H9 (cell line): ENCODE measurements at regions not wholly inside any gene's neighbourhood (a gene's known extent, or its start where the extent isn't known, plus 50 kb on each side); places are given as distances from the start of the nearest gene placed in this dataset.

ENCODE experiments used
- DNase-seq: peaks from one replicate; pipeline ENCODE4 v3.0.0-alpha.2; 2017
- H2AFZ ChIP-seq: one replicate; pipeline ENCODE4 v1.6.1; 2013; ENCODE audit warnings: mild to moderate bottlenecking, low read length, control low read depth, moderate library complexity
- H2AK5ac ChIP-seq: 2 replicates; pipeline ENCODE4 v1.6.1; 2013; ENCODE audit warnings: low read length, control low read depth, mixed read lengths; ENCODE audit not compliant: insufficient read length
- H2BK120ac ChIP-seq: one replicate; pipeline ENCODE4 v1.6.1; 2013; ENCODE audit warnings: low read depth, mild to moderate bottlenecking, low read length, control low read depth, inconsistent platforms; ENCODE audit not compliant: poor library complexity, severe bottlenecking
- H2BK12ac ChIP-seq: 2 replicates; pipeline ENCODE4 v1.6.1; 2013; ENCODE audit warnings: low read length, control low read depth, mixed read lengths, low read depth; ENCODE audit not compliant: insufficient read length
- H2BK15ac ChIP-seq: 2 replicates; pipeline ENCODE4 v1.6.1; 2013; ENCODE audit warnings: low read depth, low read length, control low read depth
- H2BK20ac ChIP-seq: one replicate; pipeline ENCODE4 v1.6.1; 2013; ENCODE audit warnings: low read depth, mild to moderate bottlenecking, low read length, control low read depth, inconsistent platforms; ENCODE audit not compliant: poor library complexity, severe bottlenecking
- H2BK5ac ChIP-seq: 2 replicates; pipeline ENCODE4 v1.6.1; 2013; ENCODE audit warnings: low read length, control low read depth, mixed read lengths; ENCODE audit not compliant: insufficient read length
- H3K14ac ChIP-seq: 2 replicates; pipeline ENCODE4 v1.6.1; 2013; ENCODE audit warnings: low read length, control low read depth; ENCODE audit not compliant: insufficient read depth
- H3K18ac ChIP-seq: 2 replicates; pipeline ENCODE4 v1.6.1; 2013; ENCODE audit warnings: low read depth, mild to moderate bottlenecking, mixed read lengths, low read length, control low read depth; ENCODE audit not compliant: insufficient read length
- H3K23ac ChIP-seq: 2 replicates; pipeline ENCODE4 v1.6.1; 2013; ENCODE audit warnings: low read length, control low read depth, mixed read lengths, low read depth; ENCODE audit not compliant: insufficient read length
- H3K23me2 ChIP-seq: 2 replicates; pipeline ENCODE4 v1.6.1; 2013; ENCODE audit warnings: low read depth, mild to moderate bottlenecking, mixed read lengths, low read length, control low read depth; ENCODE audit not compliant: insufficient read length, poor library complexity, severe bottlenecking
- H3K27ac ChIP-seq: 2 replicates; pipeline ENCODE4 v1.5.1; 2013; ENCODE audit warnings: low read length, control low read depth, mixed read lengths, low read depth; ENCODE audit not compliant: insufficient read length
- H3K27me3 ChIP-seq: 2 replicates; pipeline ENCODE4 v1.6.1; 2013; ENCODE audit warnings: low read length, control low read depth, inconsistent platforms; ENCODE audit not compliant: insufficient read depth
- H3K4ac ChIP-seq: 2 replicates; pipeline ENCODE4 v1.6.1; 2013; ENCODE audit warnings: low read depth, mild to moderate bottlenecking, control low read depth, inconsistent platforms, low read length, moderate library complexity
- H3K4me1 ChIP-seq: 2 replicates; pipeline ENCODE4 v1.6.1; 2013; ENCODE audit warnings: low read length, control low read depth, inconsistent platforms; ENCODE audit not compliant: insufficient read depth
- H3K4me2 ChIP-seq: 2 replicates; pipeline ENCODE4 v1.6.1; 2013; ENCODE audit warnings: low read length, control low read depth, mixed read lengths; ENCODE audit not compliant: insufficient read length, insufficient read depth
- H3K56ac ChIP-seq: 2 replicates; pipeline ENCODE4 v1.6.1; 2013; ENCODE audit warnings: low read depth, mild to moderate bottlenecking, mixed read lengths, low read length, control low read depth; ENCODE audit not compliant: insufficient read length
- H3K79me1 ChIP-seq: 2 replicates; pipeline ENCODE4 v1.6.1; 2013; ENCODE audit warnings: low read depth, mild to moderate bottlenecking, moderate library complexity, low read length, control low read depth, inconsistent platforms; ENCODE audit not compliant: insufficient read depth, poor library complexity, severe bottlenecking
- H3K79me2 ChIP-seq: 2 replicates; pipeline ENCODE4 v1.6.1; 2013; ENCODE audit warnings: low read length, control low read depth, inconsistent platforms; ENCODE audit not compliant: insufficient read depth
- H3K9ac ChIP-seq: 2 replicates; pipeline ENCODE4 v1.6.1; 2013; ENCODE audit warnings: low read length, control low read depth, mixed read lengths; ENCODE audit not compliant: insufficient read length; ENCODE audit errors: extremely low read depth
- H3K9me3 ChIP-seq: one replicate; pipeline ENCODE4 v1.6.1; 2013; ENCODE audit warnings: low read depth, low read length, inconsistent platforms; ENCODE audit not compliant: control insufficient read depth
- H3T11ph ChIP-seq: one replicate; pipeline ENCODE4 v1.6.1; 2013; ENCODE audit warnings: mild to moderate bottlenecking, low read length, control low read depth, inconsistent platforms
- H4K20me1 ChIP-seq: one replicate; pipeline ENCODE4 v1.6.1; 2013; ENCODE audit not compliant: control insufficient read depth, insufficient read length, insufficient read depth
- H4K5ac ChIP-seq: 2 replicates; pipeline ENCODE4 v1.6.1; 2013; ENCODE audit warnings: low read depth, mild to moderate bottlenecking, mixed read lengths, low read length, control low read depth; ENCODE audit not compliant: insufficient read length
- H4K8ac ChIP-seq: replicated peaks from 2 replicates; pipeline ENCODE4 v1.6.1; 2013; ENCODE audit warnings: low read length, control low read depth, mixed read lengths, low read depth; ENCODE audit not compliant: insufficient read length
- H4K91ac ChIP-seq: 2 replicates; pipeline ENCODE4 v1.6.1; 2013; ENCODE audit warnings: low read depth, mild to moderate bottlenecking, moderate library complexity, mixed read lengths, low read length, control low read depth; ENCODE audit not compliant: insufficient read length
- H3K27ac Mint-ChIP-seq, 3 experiments: 2 replicates in 2 of 3; 3 replicates in 1 of 3; pipeline ENCODE4 v1.8.0; 2020 to 2021; ENCODE audit warnings: mixed read lengths in 3 of 3, mild to moderate bottlenecking in 1 of 3, moderate library complexity in 1 of 3
- H3K27me3 Mint-ChIP-seq: 2 replicates; pipeline ENCODE4 v1.8.0; 2021; ENCODE audit warnings: low read depth, mild to moderate bottlenecking, moderate library complexity, mixed read lengths
- H3K36me3 Mint-ChIP-seq, 3 experiments: 2 replicates in 2 of 3; 3 replicates in 1 of 3; pipeline ENCODE4 v1.8.0; 2020 to 2021; ENCODE audit warnings: low read depth in 3 of 3, mixed read lengths in 3 of 3; ENCODE audit not compliant: insufficient read depth in 1 of 3
- H3K4me1 Mint-ChIP-seq, 2 experiments: 2 replicates each; pipeline ENCODE4 v1.8.0; 2020; ENCODE audit warnings: mixed read lengths in 2 of 2
- H3K4me3 Mint-ChIP-seq, 2 experiments: 2 replicates in 1 of 2; 3 replicates in 1 of 2; pipeline ENCODE4 v1.8.0; 2020 to 2021; ENCODE audit warnings: mild to moderate bottlenecking in 2 of 2, mixed read lengths in 2 of 2, moderate library complexity in 1 of 2
- H3K9me3 Mint-ChIP-seq, 2 experiments: 2 replicates in 1 of 2; 3 replicates in 1 of 2; pipeline ENCODE4 v1.8.0; 2020; ENCODE audit warnings: mild to moderate bottlenecking in 2 of 2, mixed read lengths in 2 of 2, moderate library complexity in 1 of 2
- WGBS: extraction: QIAGEN DNeasy Blood & Tissue Kit; methylation state at CpG from one replicate; pipeline ENCODE4 v1.1.7; 2013; ENCODE audit warnings: missing lambda C conversion rate, low lambda C conversion rate, mixed read lengths; ENCODE audit not compliant: insufficient read length; ENCODE audit errors: extremely low coverage; 5-methylcytosine and 5-hydroxymethylcytosine counted together
- TF ChIP-seq, protein P1 (sequence below): fragments of 200-600 bp; sonication (generic); conservative IDR thresholded peaks from 3 replicates; pipeline ENCODE4 v1.8.0; 2021; ENCODE audit warnings: antibody characterized with exemption, mild to moderate bottlenecking

DNA sequence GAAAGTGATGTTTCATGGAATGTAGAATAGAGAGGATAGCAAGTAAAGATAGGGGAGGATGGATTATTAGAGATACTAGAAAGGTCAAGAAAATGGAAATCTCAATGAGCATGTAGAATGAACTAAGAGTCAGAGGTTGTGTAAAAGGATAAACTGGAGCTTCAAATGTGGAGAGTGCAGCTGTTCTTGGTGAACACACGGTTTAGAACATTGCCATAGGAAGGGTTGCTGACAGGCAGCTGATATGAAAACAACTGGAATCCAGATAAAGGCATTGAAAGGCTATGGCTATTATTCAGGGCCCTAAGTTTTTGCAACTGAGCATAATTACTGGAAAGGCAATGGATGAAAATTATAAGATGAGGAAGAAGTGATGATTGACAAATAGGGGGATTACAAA is 239.6 kb upstream of the VEGFC start:
- no CpG with 5 or more reads among the region's 1 CpG for WGBS
- TF ChIP-seq, protein P1, sequence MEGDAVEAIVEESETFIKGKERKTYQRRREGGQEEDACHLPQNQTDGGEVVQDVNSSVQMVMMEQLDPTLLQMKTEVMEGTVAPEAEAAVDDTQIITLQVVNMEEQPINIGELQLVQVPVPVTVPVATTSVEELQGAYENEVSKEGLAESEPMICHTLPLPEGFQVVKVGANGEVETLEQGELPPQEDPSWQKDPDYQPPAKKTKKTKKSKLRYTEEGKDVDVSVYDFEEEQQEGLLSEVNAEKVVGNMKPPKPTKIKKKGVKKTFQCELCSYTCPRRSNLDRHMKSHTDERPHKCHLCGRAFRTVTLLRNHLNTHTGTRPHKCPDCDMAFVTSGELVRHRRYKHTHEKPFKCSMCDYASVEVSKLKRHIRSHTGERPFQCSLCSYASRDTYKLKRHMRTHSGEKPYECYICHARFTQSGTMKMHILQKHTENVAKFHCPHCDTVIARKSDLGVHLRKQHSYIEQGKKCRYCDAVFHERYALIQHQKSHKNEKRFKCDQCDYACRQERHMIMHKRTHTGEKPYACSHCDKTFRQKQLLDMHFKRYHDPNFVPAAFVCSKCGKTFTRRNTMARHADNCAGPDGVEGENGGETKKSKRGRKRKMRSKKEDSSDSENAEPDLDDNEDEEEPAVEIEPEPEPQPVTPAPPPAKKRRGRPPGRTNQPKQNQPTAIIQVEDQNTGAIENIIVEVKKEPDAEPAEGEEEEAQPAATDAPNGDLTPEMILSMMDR: no peak
- H3K27me3 ChIP-seq: no peaks in the 10 kb centered on the region

More for the DNA sequence above, 239.6 kb upstream of the VEGFC start:
- no peak overlapping the region for H2BK15ac ChIP-seq
- H4K20me1 ChIP-seq: no peaks in the 10 kb centered on the region
- no peak overlapping the region for H2AFZ ChIP-seq
- H3K79me1 ChIP-seq: no peaks in the 10 kb centered on the region
- Mint-ChIP-seq H3K36me3 (no peaks in the 10 kb centered on the region), H3K4me1 (no peaks in the 10 kb centered on the region), H3K27ac (no peak overlapping the region), H3K9me3 (no peaks in the 10 kb centered on the region), H3K27me3 (no peaks in the 10 kb centered on the region), H3K4me3 (no peak overlapping the region)
- no peak overlapping the region for H3K18ac ChIP-seq
- no peaks in the 10 kb centered on the region for H3K4me1 ChIP-seq
- no peak overlapping the region for H3T11ph ChIP-seq
- no peaks in the 10 kb centered on the region for H3K23me2 ChIP-seq
- H2AK5ac ChIP-seq: no peak overlapping the region
- no peak overlapping the region for H2BK12ac ChIP-seq
- H3K4ac ChIP-seq: no peak overlapping the region
- H3K9ac ChIP-seq: no peak overlapping the region
- H3K27ac ChIP-seq: no peak overlapping the region
- DNase-seq: no peak
- no peak overlapping the region for H2BK5ac ChIP-seq
- no peak overlapping the region for H2BK120ac ChIP-seq
- H3K9me3 ChIP-seq: no peaks in the 10 kb centered on the region
- H2BK20ac ChIP-seq: no peak overlapping the region
- H4K8ac ChIP-seq: no peak overlapping the region
- H4K91ac ChIP-seq: no peak overlapping the region
- no peak overlapping the region for H4K5ac ChIP-seq
- no peak overlapping the region for H3K23ac ChIP-seq
- H3K79me2 ChIP-seq: no peaks in the 10 kb centered on the region
- H3K14ac ChIP-seq: no peak overlapping the region
- H3K4me2 ChIP-seq: no peak overlapping the region
- H3K56ac ChIP-seq: no peak overlapping the region
